ENCODE measurements at regions not wholly inside any gene's neighbourhood (a gene's known extent, or its start where the extent isn't known, plus 50 kb on each side); places are given as distances from the start of the nearest gene placed in this dataset.

GRCh38 chr2:122471753-122472152, 716.3 kb downstream of the TSN start:
- ChIA-PET CTCF (ENCODE audit: low intra/inter-chr PET ratio) (no interaction called here), POLR2A (no interaction called here)
- Histone ChIP-seq H3K79me2 (ENCODE audit: control insufficient read depth, insufficient read depth, low read length) (no peaks in the 10 kb centered on the region), H2AFZ (ENCODE audit: low read depth, low read length) (no peak overlapping the region), H3K9ac (ENCODE audit: insufficient read depth in 1 of 2, low read depth in 2 of 2, low read length in 2 of 2) (no peak overlapping the region), H3K9me1 (ENCODE audit: control insufficient read depth, insufficient read depth, low read length) (no peaks in the 10 kb centered on the region), H3K4me1 (replicated peaks in 1 of 2; ENCODE audit: control insufficient read depth in 2 of 2, insufficient read depth in 2 of 2, low read length in 2 of 2) (no peaks in the 10 kb centered on the region), H3K4me3 (no peak overlapping the region), H3K9me3 (replicated peaks; ENCODE audit: control insufficient read depth, insufficient read depth, low read depth, low read length) (no peaks in the 10 kb centered on the region), H3K36me3 (ENCODE audit: control insufficient read depth, insufficient read depth, low read length) (no peaks in the 10 kb centered on the region), H3K4me2 (ENCODE audit: insufficient read depth, low read length) (no peak overlapping the region), H4K20me1 (replicated peaks; ENCODE audit: control insufficient read depth, insufficient read depth, low read length) (no peaks in the 10 kb centered on the region), H3K27me3 (ENCODE audit: control insufficient read depth in 2 of 2, insufficient read depth in 2 of 2, low read length in 2 of 2) (no peaks in the 10 kb centered on the region), H3K27ac (ENCODE audit: extremely low read depth, low read depth, low read length) (no peak overlapping the region)
- no TSS peak for BruUV-seq (replicated peaks)
- in situ Hi-C loops (cut with MboI) (loop anchor here (25.0 kb wide), 1 partner anchor 484 kb away; no protein-coding TSS in a partner anchor), intact Hi-C loops (cut with micrococcal nuclease) (no loop called here)
- DNase-seq (ENCODE audit: extremely low read depth in 1 of 4, low spot score in 3 of 4) (no peak), FAIRE-seq (no peak), ATAC-seq (no peak)
- TF ChIP-seq SMARCA4 (IDR thresholded peaks at IDR 0.05) (no peak), ZBTB43 (CRISPR knock-in tag; IDR thresholded peaks at IDR 0.05) (no peak)

- no peak for FAIRE-seq
- TF ChIP-seq HMG20B (CRISPR knock-in tag; IDR thresholded peaks at IDR 0.05) (no peak), ARNT (IDR thresholded peaks at IDR 0.05) (no peak), CLOCK (CRISPR knock-in tag; IDR thresholded peaks at IDR 0.05; ENCODE audit: borderline replicate concordance) (no peak), TAF9B (IDR thresholded peaks at IDR 0.05; ENCODE audit: partially characterized antibody) (no peak), ID3 (CRISPR knock-in tag; IDR thresholded peaks at IDR 0.05) (no peak), ID3 (tag; IDR thresholded peaks at IDR 0.05) (no peak), CXXC5 (CRISPR knock-in tag; IDR thresholded peaks at IDR 0.05) (no peak), XRCC3 (IDR thresholded peaks at IDR 0.05) (no peak), ZNF445 (CRISPR knock-in tag; IDR thresholded peaks at IDR 0.05; ENCODE audit: low read depth) (no peak)
Measured at GRCh38 chr2:122478117-122478516, 722.7 kb downstream of the TSN start.

More at GRCh38 chr2:122478117-122478516, 722.7 kb downstream of the TSN start:
- 2% methylated on average over 2 of the region's 2 CpGs for WGBS (ENCODE audit: insufficient coverage, low coverage, missing lambda C conversion rate)
- no peak overlapping the region for H3K4me3 ChIP-seq
- BruUV-seq (replicated peaks), result no TSS peak
- no peak overlapping the region for H3K4me2 ChIP-seq (ENCODE audit: insufficient read depth, low read length)
- H3K27me3 ChIP-seq (ENCODE audit: control insufficient read depth in 2 of 2, insufficient read depth in 2 of 2, low read length in 2 of 2), result no peaks in the 10 kb centered on the region
- H3K36me3 ChIP-seq (ENCODE audit: control insufficient read depth, insufficient read depth, low read length), result no peaks in the 10 kb centered on the region
- no peaks in the 10 kb centered on the region; the same call in 1 of the 2 replicates for H3K9me3 ChIP-seq (replicated peaks; ENCODE audit: control insufficient read depth, insufficient read depth, low read depth, low read length)
- H3K4me1 ChIP-seq (replicated peaks in 1 of 2; ENCODE audit: control insufficient read depth in 2 of 2, insufficient read depth in 2 of 2, low read length in 2 of 2), result no peaks in the 10 kb centered on the region
- H3K9ac ChIP-seq (ENCODE audit: insufficient read depth in 1 of 2, low read depth in 2 of 2, low read length in 2 of 2), result no peak overlapping the region
- no peaks in the 10 kb centered on the region for H3K79me2 ChIP-seq (ENCODE audit: control insufficient read depth, insufficient read depth, low read length)
- in situ Hi-C loops (cut with MboI), result no loop called here
- DNase-seq (ENCODE audit: extremely low read depth in 1 of 4, low spot score in 3 of 4), result no peak
- no peak overlapping the region for H3K27ac ChIP-seq (ENCODE audit: extremely low read depth, low read depth, low read length)
- H2AFZ ChIP-seq (ENCODE audit: low read depth, low read length), result no peak overlapping the region
- no peaks in the 10 kb centered on the region for H4K20me1 ChIP-seq (replicated peaks; ENCODE audit: control insufficient read depth, insufficient read depth, low read length)
- CTCF ChIA-PET (ENCODE audit: low intra/inter-chr PET ratio), result no interaction called here
- POLR2A ChIA-PET, result no interaction called here
- intact Hi-C loops (cut with micrococcal nuclease), result no loop called here
- H3K9me1 ChIP-seq (ENCODE audit: control insufficient read depth, insufficient read depth, low read length), result no peaks in the 10 kb centered on the region
- no peak for ATAC-seq
